ENCODE measurements at regions not wholly inside any gene's neighbourhood (a gene's known extent, or its start where the extent isn't known, plus 50 kb on each side); places are given as distances from the start of the nearest gene placed in this dataset.

DNA sequence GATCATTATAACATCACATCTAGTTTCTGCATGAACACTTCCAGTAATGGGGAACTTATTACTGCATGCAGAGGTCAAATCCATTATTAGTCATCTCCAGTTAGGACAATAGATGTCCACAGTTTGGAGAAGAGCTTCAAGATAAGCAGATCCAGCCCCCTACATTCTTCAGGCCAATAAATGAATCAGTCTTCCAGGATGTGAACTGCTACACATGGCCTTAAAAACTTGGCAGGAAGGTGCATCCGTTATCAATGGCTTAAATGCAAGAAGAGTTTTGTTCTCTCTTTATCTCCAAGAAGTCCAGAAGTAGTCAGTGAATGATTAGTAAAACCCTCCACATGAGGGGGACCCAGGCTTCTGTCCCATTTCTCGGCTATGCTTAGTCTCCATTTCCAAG, 70.8 kb downstream of the DMRTA2 start:
- TF ChIP-seq EGR1 (IDR thresholded peaks at IDR 0.05; ENCODE audit: borderline replicate concordance in 1 of 2, low read depth in 2 of 2, low read length in 2 of 2) (no peak), NFIC (IDR thresholded peaks at IDR 0.05; ENCODE audit: low read depth, low read length) (no peak), NBN (IDR thresholded peaks at IDR 0.05) (no peak), CBX5 (IDR thresholded peaks at IDR 0.05; ENCODE audit: low read depth) (no peak), FOXK2 (IDR thresholded peaks at IDR 0.05) (no peak), MTA3 (IDR thresholded peaks at IDR 0.05; ENCODE audit: borderline replicate concordance, low read length) (no peak), GABPA (IDR thresholded peaks at IDR 0.05; ENCODE audit: low read depth) (no peak), POU2F2 (IDR thresholded peaks at IDR 0.05; ENCODE audit: borderline replicate concordance, low read depth, low read length) (no peak), RFX5 (IDR thresholded peaks at IDR 0.05; ENCODE audit: low read depth, low read length) (no peak), NFYB (IDR thresholded peaks at IDR 0.05; ENCODE audit: insufficient read depth, low read depth, low read length) (no peak)
- TF ChIP-seq, protein P1, sequence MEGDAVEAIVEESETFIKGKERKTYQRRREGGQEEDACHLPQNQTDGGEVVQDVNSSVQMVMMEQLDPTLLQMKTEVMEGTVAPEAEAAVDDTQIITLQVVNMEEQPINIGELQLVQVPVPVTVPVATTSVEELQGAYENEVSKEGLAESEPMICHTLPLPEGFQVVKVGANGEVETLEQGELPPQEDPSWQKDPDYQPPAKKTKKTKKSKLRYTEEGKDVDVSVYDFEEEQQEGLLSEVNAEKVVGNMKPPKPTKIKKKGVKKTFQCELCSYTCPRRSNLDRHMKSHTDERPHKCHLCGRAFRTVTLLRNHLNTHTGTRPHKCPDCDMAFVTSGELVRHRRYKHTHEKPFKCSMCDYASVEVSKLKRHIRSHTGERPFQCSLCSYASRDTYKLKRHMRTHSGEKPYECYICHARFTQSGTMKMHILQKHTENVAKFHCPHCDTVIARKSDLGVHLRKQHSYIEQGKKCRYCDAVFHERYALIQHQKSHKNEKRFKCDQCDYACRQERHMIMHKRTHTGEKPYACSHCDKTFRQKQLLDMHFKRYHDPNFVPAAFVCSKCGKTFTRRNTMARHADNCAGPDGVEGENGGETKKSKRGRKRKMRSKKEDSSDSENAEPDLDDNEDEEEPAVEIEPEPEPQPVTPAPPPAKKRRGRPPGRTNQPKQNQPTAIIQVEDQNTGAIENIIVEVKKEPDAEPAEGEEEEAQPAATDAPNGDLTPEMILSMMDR (IDR thresholded peaks at IDR 0.05 in 2 of 3, conservative IDR thresholded peaks at IDR 0.05 in 1 of 3; ENCODE audit: control insufficient read depth in 2 of 3, extremely low read depth in 1 of 3, insufficient read depth in 1 of 3, low read depth in 3 of 3, low read length in 3 of 3): no peak

Data from GM12878 (cell line).